SK-N-DZ (cell line): ENCODE measurements at regions not wholly inside any gene's neighbourhood (a gene's known extent, or its start where the extent isn't known, plus 50 kb on each side); places are given as distances from the start of the nearest gene placed in this dataset.

Experiments used
- DNase-seq: peaks from one replicate; pipeline ENCODE4 v3.0.0-alpha.2; 2015; ENCODE audit warnings: low spot score

DNA sequence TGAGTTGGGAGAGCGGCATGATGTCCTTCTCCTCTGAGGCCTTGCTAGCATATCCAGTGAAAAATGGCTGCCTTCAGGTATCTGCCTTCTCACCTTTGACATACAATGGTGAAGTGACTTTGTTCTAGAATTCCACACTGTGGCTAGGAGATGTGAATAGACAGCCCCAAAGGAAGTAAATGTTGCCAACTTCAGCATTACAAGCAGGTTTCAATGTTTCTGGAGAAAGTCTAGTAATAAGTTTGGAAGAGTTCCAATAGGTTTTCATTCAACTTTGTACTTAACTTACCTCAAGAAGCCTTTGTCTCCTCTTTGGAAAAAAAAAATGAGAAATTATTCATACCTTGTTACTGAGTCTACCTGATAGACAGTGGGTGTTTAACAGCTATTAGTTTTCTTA, 421.3 kb upstream of the MMADHC start:
- no peak for DNase-seq

DNA sequence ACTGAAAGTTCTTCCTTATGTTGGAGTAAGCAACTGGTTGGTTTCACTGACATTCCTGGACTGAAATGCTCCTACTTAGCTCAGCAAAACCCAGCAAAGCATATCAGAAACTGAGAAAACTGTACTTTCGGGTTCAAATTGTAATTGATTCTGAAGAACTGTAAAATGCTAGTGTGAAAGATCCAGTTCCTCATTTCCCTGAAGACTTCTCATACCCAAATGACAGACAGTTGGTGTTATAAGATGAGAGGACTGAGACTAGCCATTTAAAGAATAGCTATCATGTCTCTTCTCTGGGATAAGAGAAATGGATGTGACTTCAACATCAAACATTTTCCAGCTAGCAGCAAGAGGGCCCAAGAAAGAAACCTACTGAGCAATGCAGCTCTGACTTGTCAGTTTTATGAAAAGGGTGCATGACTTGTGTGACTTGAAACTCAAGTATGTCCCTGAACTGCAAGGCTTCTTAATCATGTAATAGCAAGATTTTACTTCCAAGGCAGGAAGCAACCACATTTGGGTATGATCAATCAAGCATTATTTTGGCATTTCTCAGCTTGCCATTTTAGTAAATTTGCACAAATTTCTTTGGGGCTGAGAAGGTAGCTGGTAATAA, 420.3 kb upstream of the MMADHC start:
- no peak for DNase-seq

DNA sequence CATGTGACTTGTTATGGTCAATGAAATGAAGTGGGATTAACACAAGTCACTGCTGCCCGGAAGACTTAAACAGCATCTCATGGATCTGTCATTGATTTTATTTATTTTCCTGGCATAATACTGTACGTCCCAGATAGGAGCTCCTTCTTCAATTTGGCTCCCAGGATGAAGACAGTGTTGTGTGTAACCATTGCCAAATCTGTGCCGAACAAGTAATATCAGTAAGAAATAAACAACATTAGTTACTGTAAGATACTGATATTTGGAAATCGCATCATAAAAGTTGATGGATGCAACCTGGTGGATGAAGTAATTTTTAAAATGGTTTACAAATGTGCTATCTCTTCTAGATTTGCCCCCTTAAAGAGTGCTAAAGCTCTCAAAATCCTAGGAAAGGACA, 419.0 kb upstream of the MMADHC start:
- DNase-seq, result no peak

DNA sequence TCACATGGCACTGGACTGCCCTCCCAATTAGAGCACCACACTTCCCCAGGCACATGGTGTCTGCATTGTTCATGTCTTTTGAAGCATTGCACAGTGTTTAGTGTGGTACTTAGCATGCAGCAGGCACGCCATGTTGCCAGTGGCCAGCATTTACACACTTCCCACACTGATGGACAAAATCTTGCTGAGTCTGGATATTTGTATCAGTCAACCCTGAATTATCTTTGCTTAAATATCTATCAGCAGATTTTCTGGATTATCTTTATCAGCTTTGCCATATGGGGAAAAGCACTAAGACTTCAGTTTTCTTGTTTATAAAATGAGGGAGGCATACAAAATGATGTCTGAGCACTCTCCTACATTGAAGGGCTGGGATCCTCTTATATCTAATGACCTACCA, 416.0 kb upstream of the MMADHC start:
- no peak for DNase-seq

DNA sequence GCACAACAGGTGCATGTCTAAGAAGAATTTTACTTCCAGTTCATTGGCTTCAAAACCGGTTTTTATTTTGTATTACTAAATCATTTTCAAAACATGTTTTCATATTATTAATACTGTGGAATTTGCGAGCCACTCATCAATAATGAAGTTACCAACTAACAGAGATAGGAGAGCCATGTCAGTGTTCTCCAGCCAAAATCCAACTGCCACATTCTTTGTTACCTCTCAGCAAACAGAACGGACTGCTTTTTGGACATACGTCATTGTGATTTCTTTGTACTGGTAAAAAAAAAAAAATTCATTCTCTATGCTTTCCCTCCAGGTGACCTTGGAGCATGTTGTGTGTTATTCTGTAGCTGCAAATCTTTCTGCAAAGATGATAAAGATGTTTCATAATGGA, 414.2 kb upstream of the MMADHC start:
- no peak for DNase-seq

DNA sequence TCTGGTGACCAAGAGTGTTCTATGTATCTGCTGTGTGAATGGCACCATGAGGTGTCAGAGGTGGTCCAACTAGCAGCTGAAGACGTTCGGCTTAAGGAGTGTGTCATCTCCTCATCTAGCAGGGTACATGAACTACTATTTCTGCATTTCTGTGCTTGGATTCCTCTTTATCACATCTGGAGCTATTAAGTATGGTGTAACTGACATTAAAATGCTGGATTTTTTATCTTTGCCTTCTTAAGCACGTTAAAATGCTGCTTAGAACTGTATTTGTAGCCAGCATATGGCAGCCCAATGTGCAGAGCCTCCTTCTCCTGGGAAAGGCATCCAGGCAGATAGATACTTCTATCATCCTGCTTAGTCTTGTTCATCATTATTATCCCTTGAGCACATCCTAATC, 409.3 kb upstream of the MMADHC start:
- no peak for DNase-seq

DNA sequence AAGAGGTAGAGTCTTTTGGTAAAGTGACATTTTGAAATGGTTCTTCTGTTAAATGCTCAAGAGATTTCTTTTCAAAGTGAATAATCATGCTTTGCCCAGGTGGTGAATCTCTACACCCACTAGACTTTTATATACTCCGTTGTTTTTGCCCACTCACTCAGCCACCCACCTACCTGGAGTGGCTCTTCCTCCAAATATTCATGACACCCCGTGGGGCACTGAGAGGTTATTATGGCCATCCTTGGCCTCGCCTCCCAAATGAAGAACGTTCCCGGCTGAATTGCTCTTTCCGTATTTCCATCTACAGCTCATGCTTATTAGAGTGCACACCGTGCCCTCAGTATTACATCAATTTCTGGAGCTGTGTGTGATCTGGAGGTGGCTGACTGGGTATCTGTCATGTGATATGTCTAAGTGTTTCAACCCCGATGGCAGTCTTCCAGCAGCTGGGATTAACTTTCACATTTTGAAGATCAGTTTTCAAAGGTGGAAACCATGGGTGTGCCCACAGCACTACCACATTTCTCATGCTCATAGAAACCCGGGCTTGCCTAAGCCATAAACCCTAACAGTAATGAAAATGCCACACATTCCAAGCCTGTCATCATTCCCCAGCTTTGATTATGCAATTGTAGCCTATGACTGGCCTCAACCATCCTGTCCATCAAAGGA, 406.6 kb upstream of the MMADHC start:
- no peak for DNase-seq

DNA sequence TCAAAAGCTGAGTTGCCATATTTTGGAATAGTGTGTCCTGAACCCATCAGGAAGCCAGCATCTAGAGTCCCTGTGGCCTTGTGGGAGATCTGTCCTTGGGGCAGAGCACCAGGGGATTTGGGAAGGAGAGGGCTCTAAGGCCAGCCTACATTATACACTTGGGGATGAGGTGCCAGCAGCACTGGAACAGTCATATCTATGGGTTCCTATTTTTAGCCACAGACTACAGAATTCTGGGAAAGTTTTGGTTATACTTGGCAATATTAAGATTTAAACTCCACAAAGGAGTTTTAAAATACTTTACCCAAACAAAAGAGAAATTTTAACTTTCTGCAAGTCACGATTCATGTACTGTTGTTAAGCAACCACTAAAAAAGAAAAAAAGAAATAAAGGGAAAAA, 405.7 kb upstream of the MMADHC start:
- no peak for DNase-seq

DNA sequence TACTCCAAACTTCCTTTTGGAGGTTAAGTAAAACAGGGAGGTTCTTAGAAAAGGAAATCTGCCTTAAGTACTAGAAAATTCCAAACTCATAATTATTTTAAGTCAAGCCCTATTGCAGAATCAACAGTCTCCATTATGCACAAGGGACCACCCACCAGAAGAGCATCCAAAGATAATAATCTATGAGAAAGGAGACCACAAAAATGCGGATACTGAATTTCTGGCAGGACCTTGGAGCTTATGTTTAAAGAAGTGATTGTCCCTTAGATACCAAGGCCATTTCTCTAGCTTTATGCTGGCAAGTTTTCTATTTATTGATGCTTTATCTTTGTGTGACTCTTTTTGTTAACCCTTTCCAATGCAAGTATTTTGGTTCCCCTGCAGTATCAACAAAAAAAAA, 404.0 kb upstream of the MMADHC start:
- no peak for DNase-seq

DNA sequence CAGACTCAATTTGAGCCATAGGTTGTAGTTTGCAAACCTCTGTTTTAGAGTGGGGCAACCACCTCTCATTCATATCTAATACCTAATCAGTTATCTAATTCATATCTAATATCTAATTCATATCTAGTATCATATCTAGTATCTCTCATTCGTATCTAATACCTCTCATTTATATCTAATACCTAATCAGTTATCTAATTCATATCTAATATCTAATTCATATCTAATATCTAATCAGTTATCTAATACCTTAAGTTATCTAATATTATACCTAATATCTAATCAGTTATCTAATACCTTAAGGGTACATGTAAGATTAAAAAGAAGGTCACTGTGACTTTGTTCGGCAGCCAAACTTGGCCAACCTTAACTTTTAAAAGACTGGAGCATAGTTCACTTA, 403.4 kb upstream of the MMADHC start:
- DNase-seq, result no peak

DNA sequence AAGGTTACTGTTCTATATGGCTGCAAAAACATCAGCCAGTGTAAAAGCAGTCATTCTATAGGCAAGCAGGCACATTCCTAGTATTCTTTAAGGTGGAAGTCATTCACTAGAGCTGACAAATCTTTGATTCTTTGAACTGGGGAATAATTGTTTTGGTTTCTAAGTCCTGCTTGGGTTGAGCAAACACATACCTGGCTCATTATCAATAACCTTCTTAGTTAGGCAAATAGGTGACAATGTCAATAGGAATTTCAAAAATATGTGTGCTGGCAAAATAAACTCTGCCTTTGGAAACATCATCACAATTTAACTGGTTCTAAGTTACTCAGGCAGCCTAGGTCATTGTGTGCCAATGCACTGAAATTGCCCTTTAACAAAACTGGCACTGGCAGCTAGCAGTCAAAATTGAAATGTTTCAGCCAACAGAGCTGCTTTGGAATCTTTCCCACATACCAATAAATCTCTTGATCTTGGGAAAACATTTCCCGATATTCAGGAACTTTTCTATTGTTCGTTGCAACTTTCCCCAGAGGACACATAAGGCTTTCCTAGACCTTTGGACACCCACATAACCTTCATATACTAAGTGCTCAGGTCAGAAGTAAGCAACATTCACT, 402.0 kb upstream of the MMADHC start:
- DNase-seq, result no peak

DNA sequence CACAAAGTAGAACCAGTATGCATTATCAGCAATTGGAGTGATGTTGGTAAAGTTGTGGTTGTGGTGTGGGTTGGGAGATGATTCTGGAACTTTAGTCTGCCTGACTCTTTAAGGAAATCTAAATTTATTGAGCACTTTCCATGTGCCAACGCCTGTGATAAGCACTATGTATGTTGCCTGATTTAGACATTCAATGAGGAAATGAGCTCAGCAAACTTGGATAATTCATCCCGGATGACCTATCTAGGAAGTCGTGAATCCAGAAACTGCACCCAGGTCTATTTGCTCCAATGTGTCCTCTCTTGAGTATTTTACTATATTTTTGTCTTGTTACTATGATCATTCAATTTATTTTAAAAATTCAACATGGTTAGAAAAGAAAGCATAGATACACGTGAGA, 400.8 kb upstream of the MMADHC start:
- no peak for DNase-seq

DNA sequence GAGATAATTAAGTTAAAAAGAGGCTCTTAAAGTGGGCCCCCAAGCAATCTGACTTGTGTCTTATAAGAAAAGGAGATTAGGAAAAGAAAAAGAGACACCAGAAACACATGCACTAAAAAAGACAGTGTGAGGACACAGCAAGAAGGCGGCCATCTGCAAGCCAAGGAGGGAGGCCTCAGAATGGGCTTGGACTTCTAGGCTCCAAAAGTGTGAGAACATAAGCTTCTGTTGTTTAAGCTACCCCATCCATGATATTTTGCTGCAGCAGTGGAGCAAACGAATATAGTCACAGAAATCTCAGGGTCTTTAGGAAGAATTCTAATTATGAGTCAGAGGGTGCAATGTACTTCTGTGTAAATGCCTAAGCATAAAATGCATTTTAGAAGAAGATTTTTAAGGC, 399.3 kb upstream of the MMADHC start:
- DNase-seq, result no peak

DNA sequence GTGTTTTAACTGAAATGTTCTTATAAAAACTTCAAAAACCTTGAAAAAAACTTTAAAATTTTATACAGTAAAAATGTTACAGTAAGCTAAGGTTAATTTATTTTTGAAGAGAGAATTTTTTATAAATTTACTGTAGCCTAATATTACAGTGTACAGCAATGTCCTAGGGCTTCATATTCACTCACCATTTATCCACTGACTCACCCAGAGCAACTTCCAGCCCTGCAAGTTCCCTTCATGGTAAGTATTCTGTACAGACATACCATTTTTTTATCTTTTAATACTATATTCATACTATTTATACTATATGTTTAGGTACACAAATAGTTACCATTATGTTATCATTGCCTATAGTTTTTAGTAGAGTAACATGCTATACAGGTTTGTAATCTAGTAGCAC, 396.7 kb upstream of the MMADHC start:
- DNase-seq, result no peak

DNA sequence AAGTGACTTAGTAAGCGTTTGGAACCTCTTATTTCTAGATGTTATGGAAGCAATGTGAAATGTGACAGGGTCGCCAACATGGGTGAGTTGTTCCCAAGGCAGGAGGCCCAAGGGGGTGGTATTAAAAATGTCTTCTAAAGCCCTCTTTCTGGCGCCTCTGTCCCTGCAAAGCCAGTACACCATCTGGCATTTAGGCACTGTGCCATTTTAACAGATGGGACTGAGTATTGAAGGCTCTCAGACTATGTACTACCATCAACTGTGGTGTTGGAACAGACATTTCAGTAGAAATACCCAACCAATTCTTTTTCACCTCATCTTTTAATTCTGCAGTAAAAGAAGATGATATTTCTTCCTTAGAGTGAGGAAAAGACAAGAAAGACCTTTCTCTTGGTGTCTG, 384.5 kb upstream of the MMADHC start:
- no peak for DNase-seq

DNA sequence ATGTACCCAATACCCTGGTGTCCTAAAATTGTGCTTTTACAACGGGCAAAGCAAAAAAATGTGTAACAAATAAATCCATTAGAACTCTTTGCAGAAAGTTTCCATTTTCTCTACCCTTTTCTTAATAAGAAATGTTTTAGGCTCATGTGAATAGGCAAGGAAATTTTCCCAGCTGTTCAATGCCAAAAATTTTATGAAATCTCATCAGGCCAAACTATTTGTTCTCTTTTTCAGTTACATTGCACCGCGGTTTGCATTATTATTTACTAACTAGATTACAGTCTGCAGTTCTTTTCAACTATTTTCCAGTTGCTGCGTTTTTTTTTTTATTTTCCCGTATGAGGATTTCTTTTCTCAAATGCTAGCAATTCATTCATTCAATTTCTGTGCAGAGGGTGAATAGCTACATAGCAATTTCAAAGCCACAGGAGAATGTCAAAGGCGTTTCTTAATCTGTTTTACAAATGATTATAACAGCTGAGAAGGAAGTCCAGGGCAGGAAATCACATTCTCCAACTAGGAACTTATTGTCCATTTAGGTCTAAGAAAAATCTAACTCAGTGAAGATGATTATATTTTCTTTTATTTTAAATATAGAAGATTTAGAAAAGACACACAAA, 367.5 kb upstream of the MMADHC start:
- no peak for DNase-seq

DNA sequence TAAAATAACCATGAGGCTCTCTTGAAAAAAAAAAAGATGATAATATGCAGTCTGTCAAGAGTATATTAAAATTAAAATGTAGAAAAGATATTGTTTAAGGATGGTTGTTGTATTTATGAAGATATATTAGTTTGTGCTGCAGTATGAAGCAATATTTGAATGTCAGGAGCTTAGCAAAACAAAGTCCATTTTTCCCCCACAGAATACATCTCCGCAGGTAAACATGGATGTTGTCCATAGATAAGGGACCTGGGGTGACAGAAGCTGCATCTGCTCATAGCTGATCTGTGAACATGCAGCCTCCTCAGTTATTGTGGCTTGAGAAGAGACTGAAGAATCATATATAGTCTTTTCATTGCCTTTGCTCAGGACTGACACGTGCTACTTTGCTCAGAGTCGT, 366.1 kb upstream of the MMADHC start:
- DNase-seq, result no peak

DNA sequence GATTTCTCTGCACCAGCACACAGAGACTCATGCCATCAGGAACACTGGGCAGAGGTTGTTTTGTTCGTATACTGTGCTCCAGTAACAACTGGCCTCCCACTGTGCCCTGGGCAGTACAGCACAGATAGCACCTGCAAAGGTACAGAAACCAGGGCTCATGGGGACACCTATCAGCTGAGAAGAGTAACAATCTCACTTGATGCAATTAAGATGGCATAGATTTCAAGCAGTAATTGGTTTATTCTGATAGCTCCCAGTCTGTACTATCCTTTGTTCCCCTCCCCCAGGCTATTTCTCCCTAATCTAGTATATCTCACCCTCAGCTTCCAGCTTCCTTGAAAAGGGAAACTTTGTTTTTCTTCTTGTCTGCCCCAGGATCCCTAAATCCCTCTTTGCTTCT, 343.9 kb upstream of the MMADHC start:
- peak; percentile 45 for DNase-seq

DNA sequence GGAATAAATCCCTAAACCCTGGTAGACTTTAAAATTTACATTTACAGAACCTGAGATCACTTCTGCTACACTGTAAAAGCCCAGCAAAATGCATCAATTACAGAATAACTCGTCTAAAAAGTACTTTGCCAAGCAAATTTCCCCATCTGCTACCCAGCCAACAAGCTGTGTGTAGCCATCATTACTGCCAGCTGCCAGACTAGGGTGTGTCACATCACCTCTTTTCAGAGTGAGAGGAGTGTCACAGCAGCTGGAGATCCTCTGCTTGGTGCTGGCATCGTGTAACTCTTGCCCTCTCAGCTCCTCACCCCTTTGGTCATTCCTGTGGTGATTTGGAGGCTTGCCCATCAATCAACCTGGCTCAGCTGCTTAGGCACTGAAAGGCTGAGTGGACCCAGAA, 340.4 kb upstream of the MMADHC start:
- no peak for DNase-seq

DNA sequence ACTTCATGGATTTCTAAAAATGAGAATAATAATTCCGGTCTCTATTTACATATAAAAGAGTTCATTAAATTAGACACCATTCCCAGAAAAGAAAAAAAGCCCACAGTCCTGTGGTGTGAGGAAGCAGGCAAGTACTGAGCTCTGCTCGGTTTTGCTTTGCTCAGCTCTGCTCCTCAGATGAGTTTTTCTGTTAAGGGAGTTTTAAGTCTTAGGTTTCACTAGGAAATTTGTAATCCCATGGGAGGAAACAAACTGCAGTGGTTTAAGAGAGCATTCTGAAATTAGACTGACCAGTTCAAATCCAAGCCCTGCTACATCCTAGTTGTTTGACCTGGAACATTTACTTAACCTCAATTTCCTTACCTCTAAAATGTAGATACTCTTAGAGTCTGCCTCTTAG, 338.6 kb upstream of the MMADHC start:
- no peak for DNase-seq

DNA sequence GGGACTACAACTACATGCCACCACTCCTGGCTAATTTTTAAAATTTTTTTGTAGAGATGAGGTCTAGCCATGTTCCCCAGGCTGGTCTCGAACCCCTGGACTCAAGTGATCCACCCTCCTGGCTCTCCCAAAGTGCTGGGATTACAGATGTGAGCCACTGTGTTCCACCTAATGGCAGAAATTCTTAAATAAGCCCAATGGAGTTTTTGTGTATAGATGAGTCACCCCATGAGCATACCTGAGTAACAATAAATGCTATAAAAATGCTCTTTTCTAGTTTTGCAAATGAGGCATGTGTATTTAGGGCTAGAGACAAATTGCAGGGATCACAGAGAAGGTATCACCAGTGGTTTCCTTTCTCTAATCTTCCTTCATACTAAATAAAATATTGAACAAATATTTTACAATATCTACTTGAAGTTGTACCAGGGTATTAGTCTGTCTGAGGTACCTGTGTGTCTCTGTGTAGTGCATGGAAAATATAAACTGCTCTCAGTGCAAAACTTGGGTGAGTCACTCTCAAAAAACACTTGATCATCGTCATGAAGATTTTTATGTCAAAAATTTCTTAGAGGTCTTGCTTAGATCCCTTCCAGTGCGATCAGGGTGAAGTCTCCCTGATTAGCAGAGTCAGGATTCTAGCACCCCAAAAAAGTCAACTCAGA, 337.1 kb upstream of the MMADHC start:
- DNase-seq, result no peak

DNA sequence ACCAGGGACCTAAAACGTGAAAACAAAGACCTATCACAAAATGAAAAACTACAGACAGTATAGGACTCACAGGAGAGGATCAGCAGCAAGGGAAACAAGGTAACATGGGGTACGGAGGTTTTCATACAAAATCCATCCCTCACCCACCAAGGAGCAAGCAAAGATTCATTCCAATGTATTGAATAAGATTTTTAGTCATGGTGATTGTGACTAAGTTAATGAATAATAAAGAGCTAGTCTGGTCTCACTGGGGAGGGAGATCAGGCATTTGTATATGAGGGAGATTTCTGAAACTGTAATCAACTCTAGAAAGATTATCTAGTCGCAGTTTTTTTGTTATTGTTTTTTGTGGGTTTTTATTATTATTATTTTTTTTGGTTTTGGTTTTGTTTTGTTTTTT, 336.5 kb upstream of the MMADHC start:
- DNase-seq, result no peak
